ENCODE measurements at regions not wholly inside any gene's neighbourhood (a gene's known extent, or its start where the extent isn't known, plus 50 kb on each side); places are given as distances from the start of the nearest gene placed in this dataset.
A peak's percentile ranks its signal among the peaks of the same experiment; 100 is the strongest.

DNA sequence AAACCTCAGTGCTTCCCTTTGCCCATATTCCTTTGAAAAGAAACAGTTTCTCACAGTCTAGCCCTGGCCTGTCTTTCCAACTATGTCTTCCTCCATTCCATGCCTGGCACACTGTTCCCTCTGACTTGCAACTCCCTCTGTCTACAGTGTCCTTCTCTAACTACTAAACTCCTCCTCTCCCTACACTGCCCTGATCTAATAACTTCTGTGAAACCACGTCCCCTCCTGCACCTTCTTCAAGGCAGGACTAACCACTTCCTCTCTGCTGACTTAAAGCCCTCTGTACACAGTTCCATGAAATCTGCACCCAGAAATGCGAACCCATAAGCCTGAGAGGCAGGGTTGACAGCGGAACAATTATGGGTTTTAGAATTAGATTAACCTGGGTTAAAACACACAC lies 62.2 kb upstream of the ATP1B1 start:
- no TSS peak for BruUV-seq (replicated peaks)
- DNase-seq (ENCODE audit: unreplicated experiment): no peak
- CTCF ChIA-PET: interaction anchor here (0.6 kb wide), 1 partner anchor 9 kb away, joined by 3 read pairs; no protein-coding TSS in a partner anchor
- intact Hi-C loops (cut with micrococcal nuclease): no loop called here
- Mint-ChIP-seq H3K4me3 (ENCODE audit: unreplicated experiment) (no peak overlapping the region), H3K4me1 (ENCODE audit: insufficient read depth, unreplicated experiment) (no peaks in the 10 kb centered on the region), H3K36me3 (ENCODE audit: insufficient read depth, unreplicated experiment) (no peaks in the 10 kb centered on the region), H3K27me3 (ENCODE audit: insufficient read depth, unreplicated experiment) (no peaks in the 10 kb centered on the region), H3K9me3 (ENCODE audit: unreplicated experiment) (no peaks in the 10 kb centered on the region), H3K27ac (ENCODE audit: low read depth, unreplicated experiment) (no peak overlapping the region)
- POLR2A ChIA-PET: interaction anchor here (0.7 kb wide), 1 partner anchor 9 kb away, joined by 3 read pairs; no protein-coding TSS in a partner anchor
- TF ChIP-seq, protein P1, sequence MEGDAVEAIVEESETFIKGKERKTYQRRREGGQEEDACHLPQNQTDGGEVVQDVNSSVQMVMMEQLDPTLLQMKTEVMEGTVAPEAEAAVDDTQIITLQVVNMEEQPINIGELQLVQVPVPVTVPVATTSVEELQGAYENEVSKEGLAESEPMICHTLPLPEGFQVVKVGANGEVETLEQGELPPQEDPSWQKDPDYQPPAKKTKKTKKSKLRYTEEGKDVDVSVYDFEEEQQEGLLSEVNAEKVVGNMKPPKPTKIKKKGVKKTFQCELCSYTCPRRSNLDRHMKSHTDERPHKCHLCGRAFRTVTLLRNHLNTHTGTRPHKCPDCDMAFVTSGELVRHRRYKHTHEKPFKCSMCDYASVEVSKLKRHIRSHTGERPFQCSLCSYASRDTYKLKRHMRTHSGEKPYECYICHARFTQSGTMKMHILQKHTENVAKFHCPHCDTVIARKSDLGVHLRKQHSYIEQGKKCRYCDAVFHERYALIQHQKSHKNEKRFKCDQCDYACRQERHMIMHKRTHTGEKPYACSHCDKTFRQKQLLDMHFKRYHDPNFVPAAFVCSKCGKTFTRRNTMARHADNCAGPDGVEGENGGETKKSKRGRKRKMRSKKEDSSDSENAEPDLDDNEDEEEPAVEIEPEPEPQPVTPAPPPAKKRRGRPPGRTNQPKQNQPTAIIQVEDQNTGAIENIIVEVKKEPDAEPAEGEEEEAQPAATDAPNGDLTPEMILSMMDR (IDR thresholded peaks at IDR 0.05; ENCODE audit: unreplicated experiment): no peak

DNA sequence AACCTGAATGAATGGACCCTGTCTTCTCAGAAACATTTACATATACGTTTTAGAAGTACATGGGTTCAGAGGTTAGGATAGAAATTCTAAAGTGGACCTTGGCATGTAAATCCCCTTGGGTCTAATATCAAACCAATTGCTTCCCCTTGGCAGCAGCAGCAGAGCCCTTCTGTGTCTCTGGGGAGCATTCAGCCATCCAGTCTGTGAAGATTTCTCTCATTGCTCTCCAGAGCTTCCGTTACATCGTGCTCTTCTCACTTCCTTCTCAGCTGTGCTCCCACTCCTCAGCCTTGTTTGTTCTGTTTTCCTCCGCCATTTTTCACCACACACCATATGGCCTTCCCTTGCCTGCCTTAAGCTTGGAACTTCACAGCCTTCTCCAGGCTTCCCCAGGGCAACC lies 61.5 kb upstream of the ATP1B1 start:
- DNase-seq (ENCODE audit: unreplicated experiment): no peak
- H3K27me3 Mint-ChIP-seq (ENCODE audit: insufficient read depth, unreplicated experiment): no peaks in the 10 kb centered on the region
- H3K4me3 Mint-ChIP-seq (ENCODE audit: unreplicated experiment): no peak overlapping the region
- no peaks in the 10 kb centered on the region for H3K9me3 Mint-ChIP-seq (ENCODE audit: unreplicated experiment)
- ChIA-PET CTCF (interaction anchor here (0.6 to 1.0 kb wide), 2 partner anchors 306 to 605 kb away, joined by 3 read pairs; no protein-coding TSS in a partner anchor), POLR2A (no interaction called here)
- H3K36me3 Mint-ChIP-seq (ENCODE audit: insufficient read depth, unreplicated experiment): no peaks in the 10 kb centered on the region
- TF ChIP-seq, protein P1 (IDR thresholded peaks at IDR 0.05; ENCODE audit: unreplicated experiment): no peak
- intact Hi-C loops (cut with micrococcal nuclease): no loop called here
- no peak overlapping the region for H3K27ac Mint-ChIP-seq (ENCODE audit: low read depth, unreplicated experiment)
- H3K4me1 Mint-ChIP-seq (ENCODE audit: insufficient read depth, unreplicated experiment): no peaks in the 10 kb centered on the region
- no TSS peak for BruUV-seq (replicated peaks)

DNA sequence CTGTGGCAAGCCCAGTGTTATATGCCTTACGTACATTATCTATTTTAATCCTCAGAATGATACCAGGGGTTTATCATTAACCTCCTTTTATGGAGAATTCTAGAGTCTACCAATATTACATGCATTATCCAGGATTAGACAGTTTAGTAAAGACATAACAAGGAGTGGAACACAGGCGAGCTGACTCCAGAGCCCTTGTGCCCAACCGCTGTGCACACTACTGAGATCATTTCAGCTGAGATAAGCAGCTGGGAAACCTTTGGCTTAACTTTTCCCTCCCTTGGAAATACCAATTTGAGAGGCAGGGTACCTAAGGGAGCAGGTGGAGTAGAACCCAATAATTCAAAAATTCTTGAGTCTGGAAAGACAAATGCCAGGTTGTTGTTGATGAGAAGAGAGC lies 59.8 kb upstream of the ATP1B1 start:
- no peak for DNase-seq (ENCODE audit: unreplicated experiment)
- no TSS peak for BruUV-seq (replicated peaks)
- TF ChIP-seq, protein P1 (IDR thresholded peaks at IDR 0.05; ENCODE audit: unreplicated experiment): no peak
- no peak overlapping the region for H3K4me3 Mint-ChIP-seq (ENCODE audit: unreplicated experiment)
- no peaks in the 10 kb centered on the region for H3K27me3 Mint-ChIP-seq (ENCODE audit: insufficient read depth, unreplicated experiment)
- intact Hi-C loops (cut with micrococcal nuclease): no loop called here
- POLR2A ChIA-PET: no interaction called here
- H3K9me3 Mint-ChIP-seq (ENCODE audit: unreplicated experiment): no peaks in the 10 kb centered on the region
- no peaks in the 10 kb centered on the region for H3K4me1 Mint-ChIP-seq (ENCODE audit: insufficient read depth, unreplicated experiment)
- CTCF ChIA-PET: no interaction called here
- no peaks in the 10 kb centered on the region for H3K36me3 Mint-ChIP-seq (ENCODE audit: insufficient read depth, unreplicated experiment)
- H3K27ac Mint-ChIP-seq (ENCODE audit: low read depth, unreplicated experiment): no peak overlapping the region

DNA sequence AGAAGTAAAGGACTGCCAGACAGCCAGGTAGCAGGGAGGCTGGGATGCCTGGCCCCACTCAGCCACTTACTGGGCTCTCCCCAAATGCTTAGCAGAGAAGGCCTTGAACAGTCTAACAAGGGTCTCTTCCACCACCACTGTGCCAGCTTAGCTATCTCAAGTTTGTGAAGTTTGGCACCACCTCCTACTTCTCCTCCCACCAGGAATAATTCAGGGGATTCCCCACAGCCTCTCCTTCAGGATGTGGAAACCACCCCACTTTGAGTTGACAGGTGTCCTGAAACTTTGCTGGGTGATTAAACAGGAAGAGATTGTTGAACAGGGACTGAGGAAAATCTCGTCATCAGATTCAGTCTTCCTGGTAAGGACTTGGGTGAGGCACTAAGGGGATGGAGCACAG lies 59.4 kb upstream of the ATP1B1 start:
- no peaks in the 10 kb centered on the region for H3K27me3 Mint-ChIP-seq (ENCODE audit: insufficient read depth, unreplicated experiment)
- POLR2A ChIA-PET: no interaction called here
- no peaks in the 10 kb centered on the region for H3K9me3 Mint-ChIP-seq (ENCODE audit: unreplicated experiment)
- H3K27ac Mint-ChIP-seq (ENCODE audit: low read depth, unreplicated experiment): no peak overlapping the region
- no peaks in the 10 kb centered on the region for H3K36me3 Mint-ChIP-seq (ENCODE audit: insufficient read depth, unreplicated experiment)
- no TSS peak for BruUV-seq (replicated peaks)
- H3K4me1 Mint-ChIP-seq (ENCODE audit: insufficient read depth, unreplicated experiment): no peaks in the 10 kb centered on the region
- DNase-seq (ENCODE audit: unreplicated experiment): peak; percentile 6
- TF ChIP-seq, protein P1 (IDR thresholded peaks at IDR 0.05; ENCODE audit: unreplicated experiment): no peak
- no peak overlapping the region for H3K4me3 Mint-ChIP-seq (ENCODE audit: unreplicated experiment)
- intact Hi-C loops (cut with micrococcal nuclease): no loop called here
- CTCF ChIA-PET: no interaction called here
